HCT116 (cell line): ENCODE measurements at regions not wholly inside any gene's neighbourhood (a gene's known extent, or its start where the extent isn't known, plus 50 kb on each side); places are given as distances from the start of the nearest gene placed in this dataset.

Source experiments
- CEBPB ChIP-seq: IDR thresholded peaks from 2 replicates; pipeline ENCODE4 v1.6.1; 2012; ENCODE audit warnings: low read depth
- CTCF ChIP-seq, 3 experiments: fragments of 200-600 bp in 1 of 3; sonication (generic) in 1 of 3; IDR thresholded peaks in 2 of 3; conservative IDR thresholded peaks in 1 of 3; 2 replicates each; pipeline ENCODE4 v1.5.1; 2012 to 2017; ENCODE audit warnings: low read depth in 2 of 3, low read length in 2 of 3, antibody characterized with exemption in 1 of 3, borderline replicate concordance in 1 of 3, control low read depth in 1 of 3, mild to moderate bottlenecking in 1 of 3, mixed read lengths in 1 of 3, mixed run types in 1 of 3, moderate library complexity in 1 of 3; ENCODE audit not compliant: insufficient read depth in 1 of 3
- EGR1 ChIP-seq: IDR thresholded peaks from 2 replicates; pipeline ENCODE4 v1.6.1; 2012; ENCODE audit warnings: low read depth
- ELF1 ChIP-seq: IDR thresholded peaks from 2 replicates; pipeline ENCODE4 v1.6.1; 2012; ENCODE audit warnings: low read depth, borderline replicate concordance
- EZH2 ChIP-seq: fragments of 200-600 bp; sonication (generic); IDR thresholded peaks from 2 replicates; pipeline ENCODE4 v1.6.1; 2017; ENCODE audit warnings: antibody characterized with exemption, mixed run types
- JUND ChIP-seq: IDR thresholded peaks from 2 replicates; pipeline ENCODE4 v1.6.1; 2012
- POLR2AphosphoS5 ChIP-seq: IDR thresholded peaks from 2 replicates; pipeline ENCODE4 v1.6.1; 2011; ENCODE audit warnings: mild to moderate bottlenecking, low read depth, low read length, moderate library complexity
- RAD21 ChIP-seq: IDR thresholded peaks from 2 replicates; pipeline ENCODE4 v1.6.1; 2012; ENCODE audit warnings: low read depth, mild to moderate bottlenecking
- SIN3A ChIP-seq: IDR thresholded peaks from 2 replicates; pipeline ENCODE4 v1.6.1; 2012; ENCODE audit warnings: low read depth

GRCh38 chr13:37945651-37946575 lies 76.3 kb upstream of the TRPC4 start:
- TF ChIP-seq SIN3A (no peak), JUND (no peak), POLR2AphosphoS5 (no peak), ELF1 (no peak), RAD21 (no peak), CTCF (IDR thresholded peaks at IDR 0.05 in 2 of 3, conservative IDR thresholded peaks at IDR 0.05 in 1 of 3; ENCODE audit: borderline replicate concordance in 1 of 3, insufficient read depth in 1 of 3, low read depth in 2 of 3, low read length in 2 of 3) (no peak), EZH2 (no peak), EGR1 (no peak), CEBPB (no peak)
